Right lobe of liver (tissue), 4 donors: ENCODE measurements at regions not wholly inside any gene's neighbourhood (a gene's known extent, or its start where the extent isn't known, plus 50 kb on each side); places are given as distances from the start of the nearest gene placed in this dataset.

Source experiments
- CTCF ChIP-seq, 4 donors: fragments of 200-600 bp in 3 of 4; fragments of 450-650 bp in 1 of 4; IDR thresholded peaks; one replicate each; pipeline versions ENCODE4 v1.5.1 to v1.8.0; 2016 to 2022; ENCODE audit warnings: antibody characterized with exemption in 4 of 4, mild to moderate bottlenecking in 2 of 4
- POLR2A ChIP-seq: fragments of 450-650 bp; IDR thresholded peaks from one replicate; pipeline ENCODE4 v1.6.1; 2017; ENCODE audit warnings: antibody characterized with exemption, mild to moderate bottlenecking
- donor health status: DM: no; HTN: no; CAD: no.
- donor health status: DM: no; HTN: no; CAD: no.
- donor health status: DM: no; HTN: yes; CAD: no.

GRCh38 chr6:133012774-133013173, 198.4 kb downstream of the RPS12 start:
- no peak for TF ChIP-seq POLR2A
- TF ChIP-seq CTCF (IDR thresholded peaks at IDR 0.05): no peak
